ENCODE measurements at regions not wholly inside any gene's neighbourhood (a gene's known extent, or its start where the extent isn't known, plus 50 kb on each side); places are given as distances from the start of the nearest gene placed in this dataset.

GRCh38 chr4:160969925-160970324 is 1193.9 kb downstream of the FSTL5 start:
- TF ChIP-seq GATA2 (IDR thresholded peaks at IDR 0.05; ENCODE audit: low read depth, low read length) (no peak), GATA3 (IDR thresholded peaks at IDR 0.05; ENCODE audit: low read depth, low read length) (no peak)
